Endothelial cell of umbilical vein (primary cell): ENCODE measurements at regions not wholly inside any gene's neighbourhood (a gene's known extent, or its start where the extent isn't known, plus 50 kb on each side); places are given as distances from the start of the nearest gene placed in this dataset.

Experiments used
- BruUV-seq: library from RNA; stranded (reverse); fragments of 400-500 nt; replicated peaks from 2 replicates; lab custom pipeline; 2021; lab: Mats Ljungman, UMichigan
- CTCF ChIA-PET: fragments of 300-600, 350-600 bp; sonication (Branson Sonifier 250); formaldehyde crosslinking; loops from one replicate; lab custom pipeline; 2021; ENCODE audit warnings: antibody characterized with exemption, inconsistent platforms; lab: Charles Lee
- POLR2A ChIA-PET: fragments of 300-600, 350-600 bp; sonication (Branson Sonifier 250); formaldehyde crosslinking; loops from one replicate; lab custom pipeline; 2021; ENCODE audit warnings: antibody characterized with exemption, inconsistent platforms; lab: Charles Lee
- DNase-seq: peaks from one replicate; pipeline ENCODE4 v3.0.0-alpha.2; 2011; ENCODE audit warnings: low read depth, low spot score
- FAIRE-seq: peaks from 2 replicates; lab custom pipeline; 2011; peaks lifted over from hg19 to GRCh38; lab: Jason Lieb, UNC
- H2AFZ ChIP-seq: 2 replicates; pipeline ENCODE4 v1.6.0; 2012; ENCODE audit warnings: low read depth, low read length, control low read depth, inconsistent platforms
- H3K27ac ChIP-seq: 2 replicates; pipeline ENCODE4 v1.5.1; 2011; ENCODE audit warnings: low read depth, mild to moderate bottlenecking, control low read depth, low read length, moderate library complexity; ENCODE audit not compliant: insufficient read depth
- H3K27me3 ChIP-seq, 2 experiments: 2 replicates each; pipeline versions ENCODE4 v1.6.0 to v1.6.1; 2011; ENCODE audit warnings: low read length in 2 of 2, mixed read lengths in 1 of 2; ENCODE audit not compliant: control insufficient read depth in 2 of 2, insufficient read depth in 2 of 2
- H3K36me3 ChIP-seq, 2 experiments: 2 replicates in 1 of 2; 3 replicates in 1 of 2; pipeline ENCODE4 v1.5.1; 2011; ENCODE audit warnings: low read length in 2 of 2, mild to moderate bottlenecking in 1 of 2, moderate library complexity in 1 of 2; ENCODE audit not compliant: control insufficient read depth in 2 of 2, insufficient read depth in 2 of 2; ENCODE audit errors: extremely low read depth in 1 of 2
- H3K4me1 ChIP-seq: 3 replicates; pipeline ENCODE4 v1.5.1; 2011; ENCODE audit warnings: mild to moderate bottlenecking, low read length; ENCODE audit not compliant: control insufficient read depth, insufficient read depth; ENCODE audit errors: extremely low read depth
- H3K4me2 ChIP-seq: 2 replicates; pipeline ENCODE4 v1.6.1; 2011; ENCODE audit warnings: low read length, control low read depth, mixed read lengths; ENCODE audit not compliant: insufficient read depth
- H3K4me3 ChIP-seq, 3 experiments: fragments of 200-600 bp in 1 of 3; sonication (generic), shearing (Covaris generic) in 1 of 3; replicated peaks in 1 of 3; 2 replicates each; pipeline ENCODE4 v1.5.1; 2011 to 2016; ENCODE audit warnings: control low read depth in 3 of 3, low read length in 3 of 3, mild to moderate bottlenecking in 2 of 3, inconsistent platforms in 1 of 3, low read depth in 1 of 3, moderate library complexity in 1 of 3; ENCODE audit not compliant: insufficient read depth in 1 of 3
- H3K79me2 ChIP-seq: 2 replicates; pipeline ENCODE4 v1.6.0; 2012; ENCODE audit warnings: low read length, inconsistent platforms; ENCODE audit not compliant: control insufficient read depth, insufficient read depth
- H3K9ac ChIP-seq: replicated peaks from 2 replicates; pipeline ENCODE3; 2011; ENCODE audit warnings: low read length, control low read depth; ENCODE audit not compliant: insufficient read depth; ENCODE audit errors: extremely low read depth
- H3K9me1 ChIP-seq: replicated peaks from 3 replicates; pipeline ENCODE4 v1.6.0; 2011; ENCODE audit warnings: mild to moderate bottlenecking, low read length; ENCODE audit not compliant: control insufficient read depth, insufficient read depth; ENCODE audit errors: extremely low read depth
- H3K9me3 ChIP-seq: replicated peaks from 2 replicates; pipeline ENCODE4 v1.5.1; 2012; ENCODE audit warnings: low read length, inconsistent platforms; ENCODE audit not compliant: control insufficient read depth, insufficient read depth
- H4K20me1 ChIP-seq: replicated peaks from 2 replicates; pipeline ENCODE3; 2011; ENCODE audit warnings: mild to moderate bottlenecking, low read length; ENCODE audit not compliant: control insufficient read depth, insufficient read depth; ENCODE audit errors: extremely low read depth
- EZH2 ChIP-seq: IDR thresholded peaks from 2 replicates; pipeline ENCODE4 v1.6.1; 2012; ENCODE audit warnings: borderline replicate concordance, low read depth, mild to moderate bottlenecking, moderate library complexity, low read length, inconsistent platforms; ENCODE audit not compliant: severe bottlenecking
- FOS ChIP-seq: IDR thresholded peaks from 2 replicates; pipeline ENCODE4 v1.6.1; 2011; ENCODE audit warnings: mild to moderate bottlenecking, low read length, moderate library complexity, borderline replicate concordance; ENCODE audit not compliant: insufficient read depth
- GATA2 ChIP-seq: IDR thresholded peaks from 2 replicates; pipeline ENCODE4 v1.7.0; 2011; ENCODE audit warnings: low read depth, mild to moderate bottlenecking, moderate library complexity, mixed read lengths, low read length; ENCODE audit not compliant: insufficient read length, insufficient read depth
- JUN ChIP-seq: IDR thresholded peaks from 2 replicates; pipeline ENCODE4 v1.6.1; 2011; ENCODE audit warnings: borderline replicate concordance, low read depth; ENCODE audit not compliant: insufficient read length, insufficient read depth
- MYC ChIP-seq: IDR thresholded peaks from one replicate; pipeline ENCODE4 v1.6.1; 2011; ENCODE audit warnings: mild to moderate bottlenecking, low read depth, low read length
- POLR2A ChIP-seq: IDR thresholded peaks from 2 replicates; pipeline ENCODE4 v1.6.1; 2012; ENCODE audit warnings: low read depth, mild to moderate bottlenecking, control low read depth, low read length
- POLR2AphosphoS5 ChIP-seq: IDR thresholded peaks from 2 replicates; pipeline ENCODE4 v1.6.1; 2012; ENCODE audit warnings: low read depth, mild to moderate bottlenecking, control low read depth, low read length, moderate library complexity; ENCODE audit not compliant: insufficient read depth
- dilution Hi-C: fragments of 300-500 bp; cut with MboI; formaldehyde crosslinking; loops from one replicate; pipeline ENCODE4 v1.15.0; 2019; ENCODE audit warnings: low sequenced_read_pairs; ENCODE audit not compliant: extremely low pct_ligation_motif_present
- intact Hi-C: fragments of 100-400 bp; cut with micrococcal nuclease; formaldehyde crosslinking; loops from one replicate; pipeline ENCODE4 v1.10.0; 2022
- TF ChIP-seq, protein P1 (sequence below): IDR thresholded peaks from 2 replicates; pipeline ENCODE4 v1.6.1; 2011; ENCODE audit not compliant: insufficient read depth, insufficient read length
- TF ChIP-seq, protein P2 (sequence below), 2 donors: IDR thresholded peaks; 1 replicate in 1 of 2; 2 replicates in 1 of 2; pipeline ENCODE4 v1.5.1; 2011; ENCODE audit warnings: low read length in 2 of 2, mild to moderate bottlenecking in 2 of 2, moderate library complexity in 2 of 2, control low read depth in 1 of 2, inconsistent platforms in 1 of 2, low read depth in 1 of 2; ENCODE audit not compliant: insufficient read depth in 1 of 2; ENCODE audit errors: extremely low read depth in 1 of 2

- no peaks in the 10 kb centered on the region for H3K79me2 ChIP-seq
- H4K20me1 ChIP-seq: no peaks in the 10 kb centered on the region
- DNase-seq (no peak), FAIRE-seq (no peak)
- TF ChIP-seq MYC (no peak), JUN (no peak), FOS (no peak), POLR2AphosphoS5 (no peak), GATA2 (no peak), POLR2A (no peak), EZH2 (no peak)
- TF ChIP-seq, protein P1, sequence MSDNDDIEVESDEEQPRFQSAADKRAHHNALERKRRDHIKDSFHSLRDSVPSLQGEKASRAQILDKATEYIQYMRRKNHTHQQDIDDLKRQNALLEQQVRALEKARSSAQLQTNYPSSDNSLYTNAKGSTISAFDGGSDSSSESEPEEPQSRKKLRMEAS: no peak
- TF ChIP-seq, protein P2, sequence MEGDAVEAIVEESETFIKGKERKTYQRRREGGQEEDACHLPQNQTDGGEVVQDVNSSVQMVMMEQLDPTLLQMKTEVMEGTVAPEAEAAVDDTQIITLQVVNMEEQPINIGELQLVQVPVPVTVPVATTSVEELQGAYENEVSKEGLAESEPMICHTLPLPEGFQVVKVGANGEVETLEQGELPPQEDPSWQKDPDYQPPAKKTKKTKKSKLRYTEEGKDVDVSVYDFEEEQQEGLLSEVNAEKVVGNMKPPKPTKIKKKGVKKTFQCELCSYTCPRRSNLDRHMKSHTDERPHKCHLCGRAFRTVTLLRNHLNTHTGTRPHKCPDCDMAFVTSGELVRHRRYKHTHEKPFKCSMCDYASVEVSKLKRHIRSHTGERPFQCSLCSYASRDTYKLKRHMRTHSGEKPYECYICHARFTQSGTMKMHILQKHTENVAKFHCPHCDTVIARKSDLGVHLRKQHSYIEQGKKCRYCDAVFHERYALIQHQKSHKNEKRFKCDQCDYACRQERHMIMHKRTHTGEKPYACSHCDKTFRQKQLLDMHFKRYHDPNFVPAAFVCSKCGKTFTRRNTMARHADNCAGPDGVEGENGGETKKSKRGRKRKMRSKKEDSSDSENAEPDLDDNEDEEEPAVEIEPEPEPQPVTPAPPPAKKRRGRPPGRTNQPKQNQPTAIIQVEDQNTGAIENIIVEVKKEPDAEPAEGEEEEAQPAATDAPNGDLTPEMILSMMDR (IDR thresholded peaks at IDR 0.05; ENCODE audit: extremely low read depth in 1 of 2, insufficient read depth in 1 of 2, low read depth in 1 of 2, low read length in 2 of 2): no peak
- H3K4me3 ChIP-seq: no peak overlapping the region
- intact Hi-C loops (no loop called here), dilution Hi-C loops (no loop called here)
- CTCF ChIA-PET: no interaction called here
- peaks cover 2% of the 10 kb centered on the region for H3K9me3 ChIP-seq
- no peaks in the 10 kb centered on the region for H3K9me1 ChIP-seq
- H3K36me3 ChIP-seq: no peaks in the 10 kb centered on the region
- no peak overlapping the region for H3K9ac ChIP-seq
- POLR2A ChIA-PET: no interaction called here
- H3K27ac ChIP-seq: no peak overlapping the region
- BruUV-seq: no TSS peak
- H3K4me2 ChIP-seq: no peak overlapping the region
- no peak overlapping the region for H2AFZ ChIP-seq
- H3K4me1 ChIP-seq: no peaks in the 10 kb centered on the region
- H3K27me3 ChIP-seq: no peaks in the 10 kb centered on the region
Measured at GRCh38 chr4:160981083-160981482, 1182.7 kb downstream of the FSTL5 start.
